PC-3 (cell line): ENCODE measurements at regions not wholly inside any gene's neighbourhood (a gene's known extent, or its start where the extent isn't known, plus 50 kb on each side); places are given as distances from the start of the nearest gene placed in this dataset.

Experiments used
- ATAC-seq: fragments of 200-7000 bp; cut with Tn5 transposase; 2 replicates; pipeline ENCODE4 v1.9.1; 2020; ENCODE audit warnings: mild to moderate bottlenecking, moderate library complexity
- BruUV-seq: library from RNA; stranded (reverse); fragments of 400-500 nt; replicated peaks from 2 replicates; lab custom pipeline; 2021; lab: Mats Ljungman, UMichigan
- CTCF ChIA-PET: fragments of 300-600 bp; sonication (Branson Sonifier 250); formaldehyde crosslinking; loops from one replicate; lab custom pipeline; 2022; ENCODE audit warnings: antibody characterized with exemption; lab: Charles Lee
- POLR2A ChIA-PET: fragments of 300-600 bp; sonication (Branson Sonifier 250); formaldehyde crosslinking; loops from one replicate; lab custom pipeline; 2022; ENCODE audit warnings: antibody characterized with exemption; ENCODE audit not compliant: unreplicated experiment; lab: Charles Lee
- DNase-seq: peaks from one replicate; pipeline ENCODE4 v3.0.0-alpha.2; 2015
- H2AFZ ChIP-seq: fragments of 300-600 bp; sonication (generic); 2 replicates; pipeline ENCODE4 v1.6.0; 2016; ENCODE audit warnings: antibody characterized with exemption, low read length
- H3F3A ChIP-seq: fragments of 300-600 bp; sonication (generic); one replicate; pipeline ENCODE4 v1.6.0; 2017; ENCODE audit warnings: antibody characterized with exemption, low read length, control low read depth, mild to moderate bottlenecking; ENCODE audit not compliant: unreplicated experiment
- H3K27ac ChIP-seq: fragments of 300-600 bp; sonication (generic); 2 replicates; pipeline ENCODE4 v1.5.1; 2016; ENCODE audit warnings: mild to moderate bottlenecking, low read length
- H3K27me3 ChIP-seq: fragments of 300-600 bp; sonication (generic); 2 replicates; pipeline ENCODE4 v1.6.1; 2016; ENCODE audit warnings: low read length, mixed read lengths
- H3K36me3 ChIP-seq: fragments of 300-600 bp; sonication (generic); 2 replicates; pipeline ENCODE4 v1.6.1; 2016; ENCODE audit warnings: low read depth, mixed run types, low read length, mixed read lengths
- H3K4me1 ChIP-seq: fragments of 300-600 bp; sonication (generic); 2 replicates; pipeline ENCODE4 v1.5.1; 2016; ENCODE audit warnings: low read length; ENCODE audit not compliant: insufficient read depth
- H3K4me2 ChIP-seq: fragments of 300-600 bp; sonication (generic); 2 replicates; pipeline ENCODE4 v1.6.0; 2016; ENCODE audit warnings: low read length
- H3K4me3 ChIP-seq: fragments of 300-600 bp; sonication (generic); 2 replicates; pipeline ENCODE4 v1.5.1; 2016; ENCODE audit warnings: mild to moderate bottlenecking, low read length, mixed read lengths
- H3K79me2 ChIP-seq: fragments of 300-600 bp; sonication (generic); 2 replicates; pipeline ENCODE4 v1.6.1; 2017; ENCODE audit warnings: low read length, mixed read lengths
- H3K9ac ChIP-seq: fragments of 300-600 bp; sonication (generic); 2 replicates; pipeline ENCODE4 v1.6.0; 2016; ENCODE audit warnings: mild to moderate bottlenecking, low read length
- H3K9me2 ChIP-seq: fragments of 300-600 bp; sonication (generic); replicated peaks from 2 replicates; pipeline ENCODE4 v1.6.1; 2016; ENCODE audit warnings: mixed run types, low read length, mixed read lengths
- H3K9me3 ChIP-seq: fragments of 300-600 bp; sonication (generic); 2 replicates; pipeline ENCODE4 v1.6.1; 2016; ENCODE audit warnings: low read length, mixed read lengths
- H4K20me1 ChIP-seq: fragments of 300-600 bp; sonication (generic); 2 replicates; pipeline ENCODE4 v1.6.1; 2016; ENCODE audit warnings: low read length, mixed read lengths
- CTCF ChIP-seq: fragments of 300-600 bp; sonication (generic); conservative IDR thresholded peaks from 2 replicates; pipeline ENCODE4 v1.5.1; 2017; ENCODE audit warnings: antibody characterized with exemption, low read depth, mild to moderate bottlenecking, low read length
- EZH2 ChIP-seq: fragments of 300-600 bp; sonication (generic); IDR thresholded peaks from one replicate; pipeline ENCODE4 v1.6.1; 2017; ENCODE audit warnings: antibody characterized with exemption, mild to moderate bottlenecking, low read length; ENCODE audit not compliant: unreplicated experiment
- EZH2phosphoT487 ChIP-seq: fragments of 300-600 bp; sonication (generic); IDR thresholded peaks from 2 replicates; pipeline ENCODE4 v1.6.1; 2018; ENCODE audit warnings: mild to moderate bottlenecking, antibody characterized with exemption, low read length, borderline replicate concordance
- intact Hi-C: fragments of 100-400 bp; cut with micrococcal nuclease; formaldehyde crosslinking; loops from 2 replicates; pipeline ENCODE4 v1.9.0; 2023

- H3K9ac ChIP-seq = no peak overlapping the region
- H3K9me3 ChIP-seq = no peaks in the 10 kb centered on the region
- H3F3A ChIP-seq = no peaks in the 10 kb centered on the region
- H3K27ac ChIP-seq = no peak overlapping the region
- DNase-seq (no peak), ATAC-seq (no peak)
- CTCF ChIA-PET = no interaction called here
- H3K27me3 ChIP-seq = peaks cover 32% of the 10 kb centered on the region
- H3K4me1 ChIP-seq = no peaks in the 10 kb centered on the region
- H3K36me3 ChIP-seq = no peaks in the 10 kb centered on the region
- no peak overlapping the region for H2AFZ ChIP-seq
- no peaks in the 10 kb centered on the region for H3K9me2 ChIP-seq
- no TSS peak for BruUV-seq
- TF ChIP-seq EZH2 (no peak), CTCF (no peak), EZH2phosphoT487 (no peak)
- no peak overlapping the region for H3K4me3 ChIP-seq
- H3K79me2 ChIP-seq = no peaks in the 10 kb centered on the region
- H3K4me2 ChIP-seq = no peak overlapping the region
- no peaks in the 10 kb centered on the region for H4K20me1 ChIP-seq
- POLR2A ChIA-PET = no interaction called here
- intact Hi-C loops = no loop called here
Observed at GRCh38 chr1:30342535-30343141, 380.7 kb downstream of the MATN1 start.

- Histone ChIP-seq H3K36me3 (no peaks in the 10 kb centered on the region), H3K9me3 (no peaks in the 10 kb centered on the region), H3K27ac (no peak overlapping the region), H4K20me1 (no peaks in the 10 kb centered on the region), H3F3A (no peaks in the 10 kb centered on the region), H3K4me1 (no peaks in the 10 kb centered on the region), H3K79me2 (no peaks in the 10 kb centered on the region), H3K9ac (no peak overlapping the region), H3K9me2 (no peaks in the 10 kb centered on the region), H3K4me3 (no peak overlapping the region), H2AFZ (no peak overlapping the region), H3K27me3 (peaks cover 23% of the 10 kb centered on the region; the same call in 1 of the 2 replicates), H3K4me2 (no peak overlapping the region)
- no peak for ATAC-seq
- intact Hi-C loops = no loop called here
- ChIA-PET POLR2A (no interaction called here), CTCF (no interaction called here)
- no TSS peak for BruUV-seq
- TF ChIP-seq EZH2phosphoT487 (no peak), CTCF (no peak), EZH2 (no peak)
- DNase-seq = no peak
Observed at GRCh38 chr1:30340934-30341333, 382.5 kb downstream of the MATN1 start.

- H3K27me3 ChIP-seq = peaks cover 20% of the 10 kb centered on the region; the same call in 1 of the 2 replicates
- no peak overlapping the region for H3K9ac ChIP-seq
- H3K79me2 ChIP-seq = no peaks in the 10 kb centered on the region
- H3K4me3 ChIP-seq = no peak overlapping the region
- H3K9me2 ChIP-seq = no peaks in the 10 kb centered on the region
- no peaks in the 10 kb centered on the region for H3K9me3 ChIP-seq
- no peak for DNase-seq
- H3K27ac ChIP-seq = no peak overlapping the region
- POLR2A ChIA-PET = no interaction called here
- TF ChIP-seq EZH2phosphoT487 = no peak
- no peak for TF ChIP-seq EZH2
- TF ChIP-seq CTCF = no peak
- no peaks in the 10 kb centered on the region for H3F3A ChIP-seq
- no TSS peak for BruUV-seq
- H3K4me1 ChIP-seq = no peaks in the 10 kb centered on the region
- no peak for ATAC-seq
- intact Hi-C loops = no loop called here
- H2AFZ ChIP-seq = no peak overlapping the region
- H3K36me3 ChIP-seq = no peaks in the 10 kb centered on the region
- H4K20me1 ChIP-seq = no peaks in the 10 kb centered on the region
- no peak overlapping the region for H3K4me2 ChIP-seq
- CTCF ChIA-PET = no interaction called here
Observed at GRCh38 chr1:30339866-30340265, 383.5 kb downstream of the MATN1 start.
